Esophagus squamous epithelium (tissue), 4 donors: ENCODE measurements at regions not wholly inside any gene's neighbourhood (a gene's known extent, or its start where the extent isn't known, plus 50 kb on each side); places are given as distances from the start of the nearest gene placed in this dataset.

Experiments
- POLR2A ChIP-seq, 4 donors: fragments of 450-650 bp; IDR thresholded peaks; one replicate each; pipeline ENCODE4 v1.6.1; 2017; ENCODE audit warnings: antibody characterized with exemption in 4 of 4, mild to moderate bottlenecking in 4 of 4, moderate library complexity in 3 of 4
- TF ChIP-seq, protein P1 (sequence below), 6 experiments: fragments of 450-650 bp in 4 of 6; fragments of 200-600 bp in 2 of 6; sonication (generic) in 2 of 6; IDR thresholded peaks; one replicate each; pipeline ENCODE4 v1.5.1; 2016 to 2019; ENCODE audit warnings: antibody characterized with exemption in 6 of 6, mild to moderate bottlenecking in 4 of 6, moderate library complexity in 4 of 6

DNA sequence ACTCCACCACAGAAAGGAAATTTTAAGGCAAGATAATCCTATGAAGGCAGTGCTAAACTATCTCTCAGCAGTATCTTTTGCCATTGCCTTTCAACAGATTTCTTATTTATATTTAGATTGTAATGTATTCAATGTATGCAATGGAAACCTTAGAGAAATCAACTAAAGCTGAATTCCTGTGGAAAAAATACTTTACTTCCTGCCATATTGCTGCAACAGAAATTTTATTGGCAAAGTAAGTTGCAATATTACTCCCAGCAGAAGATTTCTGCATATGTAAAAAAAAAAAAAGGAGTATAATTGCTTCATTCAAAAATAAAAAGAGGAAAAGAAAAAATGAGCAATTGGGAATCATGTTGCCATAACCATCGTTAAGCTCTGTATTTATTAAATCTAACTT is 454.6 kb upstream of the CD180 start:
- no peak for TF ChIP-seq POLR2A (IDR thresholded peaks at IDR 0.05)
- TF ChIP-seq, protein P1, sequence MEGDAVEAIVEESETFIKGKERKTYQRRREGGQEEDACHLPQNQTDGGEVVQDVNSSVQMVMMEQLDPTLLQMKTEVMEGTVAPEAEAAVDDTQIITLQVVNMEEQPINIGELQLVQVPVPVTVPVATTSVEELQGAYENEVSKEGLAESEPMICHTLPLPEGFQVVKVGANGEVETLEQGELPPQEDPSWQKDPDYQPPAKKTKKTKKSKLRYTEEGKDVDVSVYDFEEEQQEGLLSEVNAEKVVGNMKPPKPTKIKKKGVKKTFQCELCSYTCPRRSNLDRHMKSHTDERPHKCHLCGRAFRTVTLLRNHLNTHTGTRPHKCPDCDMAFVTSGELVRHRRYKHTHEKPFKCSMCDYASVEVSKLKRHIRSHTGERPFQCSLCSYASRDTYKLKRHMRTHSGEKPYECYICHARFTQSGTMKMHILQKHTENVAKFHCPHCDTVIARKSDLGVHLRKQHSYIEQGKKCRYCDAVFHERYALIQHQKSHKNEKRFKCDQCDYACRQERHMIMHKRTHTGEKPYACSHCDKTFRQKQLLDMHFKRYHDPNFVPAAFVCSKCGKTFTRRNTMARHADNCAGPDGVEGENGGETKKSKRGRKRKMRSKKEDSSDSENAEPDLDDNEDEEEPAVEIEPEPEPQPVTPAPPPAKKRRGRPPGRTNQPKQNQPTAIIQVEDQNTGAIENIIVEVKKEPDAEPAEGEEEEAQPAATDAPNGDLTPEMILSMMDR (IDR thresholded peaks at IDR 0.05) = no peak
